ACHN (cell line): ENCODE measurements at regions not wholly inside any gene's neighbourhood (a gene's known extent, or its start where the extent isn't known, plus 50 kb on each side); places are given as distances from the start of the nearest gene placed in this dataset.
A peak's percentile ranks its signal among the peaks of the same experiment; 100 is the strongest.

ENCODE experiments used
- DNase-seq: peaks from one replicate; pipeline ENCODE4 v3.0.0-alpha.2; 2015
- in situ Hi-C: cut with HindIII; loops from 2 replicates; pipeline ENCODE4 v1.10.0; 2017; ENCODE audit warnings: low sequenced_read_pairs, low pct_ligation_motif_present, low pct_unique_long_range_greater_than_20kb

DNA sequence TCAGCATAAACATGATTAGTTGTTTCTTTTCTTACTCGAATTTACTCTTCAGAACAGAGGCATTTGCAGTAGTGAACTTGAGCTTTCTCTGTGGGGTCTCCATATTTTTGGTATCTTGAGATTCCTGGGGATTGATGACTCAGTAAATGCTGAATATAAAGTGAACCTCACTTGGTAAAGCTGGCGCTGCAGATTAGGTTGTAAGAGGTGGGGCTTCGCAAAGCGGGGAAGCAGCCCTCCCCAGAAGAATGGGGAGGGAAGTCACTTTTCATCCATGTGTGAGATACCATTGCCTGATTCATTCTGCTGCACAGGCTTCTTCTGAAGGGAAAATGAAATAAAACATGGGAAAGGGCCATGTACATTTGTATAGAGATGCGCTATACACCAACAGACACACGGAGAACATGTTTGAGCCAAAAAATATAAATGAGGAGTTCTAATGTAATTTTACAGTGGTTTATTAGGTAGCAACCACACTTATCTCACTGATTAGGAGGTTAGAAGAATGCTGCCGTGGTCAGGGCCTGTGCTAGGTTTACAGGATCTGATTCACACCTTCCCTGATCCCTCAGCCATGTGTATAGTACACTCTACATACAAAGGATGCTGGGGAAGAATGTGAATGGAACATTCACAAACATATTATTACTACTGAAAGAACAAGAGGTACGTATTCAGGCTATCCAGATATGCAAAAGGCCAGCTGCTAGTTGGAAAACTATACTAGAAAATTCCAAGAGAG, 63.5 kb downstream of the DNTTIP2 start:
- in situ Hi-C loops, result no loop called here
- DNase-seq, result no peak

GRCh38 chr1:93814795-93815340, 64.1 kb downstream of the DNTTIP2 start:
- in situ Hi-C loops, result no loop called here
- no peak for DNase-seq

- peak; percentile 80 for DNase-seq
- in situ Hi-C loops, result no loop called here
These were observed 64.8 kb downstream of the DNTTIP2 start for GRCh38 chr1:93814059-93814794.

DNA sequence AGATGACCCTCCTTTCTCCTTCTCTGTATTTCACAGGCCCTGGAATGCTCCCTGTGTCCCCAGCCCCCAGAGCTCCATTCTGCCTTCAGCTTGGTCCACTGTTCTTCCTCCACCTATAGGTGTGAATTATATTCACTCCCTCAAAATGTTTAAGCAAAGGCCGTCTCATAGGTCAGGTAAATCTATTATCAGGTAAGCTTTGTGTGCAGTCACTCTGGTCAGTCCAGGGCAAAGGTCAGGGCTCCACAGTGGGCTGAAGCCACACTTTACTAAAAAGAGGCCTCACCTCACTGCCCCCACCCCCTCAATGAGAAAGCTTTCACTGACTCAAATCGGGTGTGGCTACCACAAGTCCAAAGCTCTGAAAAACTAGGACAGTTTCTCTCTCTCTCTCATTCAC, 65.9 kb downstream of the DNTTIP2 start:
- in situ Hi-C loops, result no loop called here
- peak; percentile 10 for DNase-seq

- in situ Hi-C loops, result no loop called here
- no peak for DNase-seq
These were observed 67.5 kb downstream of the DNTTIP2 start for GRCh38 chr1:93811326-93812065.

GRCh38 chr1:93810316-93810715, 68.7 kb downstream of the DNTTIP2 start:
- in situ Hi-C loops, result no loop called here
- DNase-seq, result no peak

DNA sequence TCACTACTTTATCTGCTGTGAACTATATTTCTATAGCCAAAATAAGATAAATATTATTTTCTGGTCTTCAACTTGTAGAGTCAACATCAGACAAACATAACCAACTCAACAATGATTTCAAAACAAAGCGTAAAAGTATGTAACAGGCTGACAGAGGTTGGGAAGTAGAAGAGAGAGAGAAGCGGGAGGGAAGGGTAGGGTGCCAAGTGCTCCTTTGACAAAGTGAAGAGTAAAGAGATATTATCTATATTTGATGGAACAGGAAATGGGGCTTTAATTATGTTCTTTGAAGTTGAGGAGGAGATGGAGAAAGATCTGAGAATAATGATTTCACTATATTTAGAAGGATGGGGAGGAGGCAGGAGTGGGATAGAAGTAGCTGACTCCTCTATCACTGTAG, 70.1 kb downstream of the DNTTIP2 start:
- in situ Hi-C loops, result no loop called here

GRCh38 chr1:93807311-93807930, 71.6 kb downstream of the DNTTIP2 start:
- in situ Hi-C loops, result no loop called here
- DNase-seq, result no peak

More for the DNA sequence above, 70.1 kb downstream of the DNTTIP2 start:
- no peak for DNase-seq

DNA sequence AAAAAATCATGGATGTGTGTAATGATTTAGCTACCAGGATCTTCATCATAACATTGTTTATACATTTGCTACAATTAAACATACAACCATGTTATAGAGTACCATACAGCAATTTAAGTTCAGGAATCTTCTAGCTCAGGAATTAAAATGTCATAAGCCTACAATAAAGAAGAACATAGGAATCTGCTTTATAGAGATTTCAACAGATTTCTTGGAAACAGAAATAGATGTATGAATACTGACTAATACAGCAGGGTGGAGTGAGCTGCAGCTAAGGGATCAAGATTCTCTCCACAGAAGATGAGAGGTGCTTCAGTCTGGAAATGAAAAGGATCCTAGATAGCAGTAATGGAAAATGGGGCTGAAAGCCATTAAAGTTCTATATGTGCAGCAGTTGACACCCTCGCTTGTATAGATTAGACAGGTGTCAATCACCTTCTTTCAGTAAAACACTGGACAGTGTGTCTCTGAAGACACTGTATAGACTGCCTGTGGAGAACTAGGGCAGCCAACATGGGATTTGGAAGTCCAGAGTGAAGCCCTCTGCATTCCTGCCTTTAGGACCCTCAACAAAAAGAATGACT, 73.9 kb downstream of the DNTTIP2 start:
- DNase-seq, result no peak
- in situ Hi-C loops, result no loop called here

- peak; percentile 43 for DNase-seq
- in situ Hi-C loops, result no loop called here
These were observed 74.6 kb downstream of the DNTTIP2 start for GRCh38 chr1:93804412-93804811.

DNA sequence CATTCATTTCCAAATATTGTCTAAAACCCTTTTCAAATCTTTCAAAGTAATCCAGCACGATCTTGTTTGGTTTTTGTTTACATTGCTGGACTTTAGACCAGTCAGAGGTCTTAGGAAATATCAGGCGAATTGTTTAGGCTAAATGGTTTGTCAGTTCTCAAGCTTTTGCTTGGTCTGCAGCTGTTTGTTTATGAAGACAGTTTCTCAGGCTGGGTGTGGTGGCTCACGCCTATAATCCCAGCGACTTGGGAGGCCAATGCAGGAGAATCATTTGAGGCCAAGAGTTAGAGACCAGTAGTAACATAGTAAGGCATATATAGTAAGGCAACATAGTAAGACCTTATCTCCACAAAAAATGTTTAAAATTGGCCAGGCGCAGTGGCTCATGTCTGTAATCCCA, 77.5 kb downstream of the DNTTIP2 start:
- in situ Hi-C loops, result no loop called here
- no peak for DNase-seq

DNA sequence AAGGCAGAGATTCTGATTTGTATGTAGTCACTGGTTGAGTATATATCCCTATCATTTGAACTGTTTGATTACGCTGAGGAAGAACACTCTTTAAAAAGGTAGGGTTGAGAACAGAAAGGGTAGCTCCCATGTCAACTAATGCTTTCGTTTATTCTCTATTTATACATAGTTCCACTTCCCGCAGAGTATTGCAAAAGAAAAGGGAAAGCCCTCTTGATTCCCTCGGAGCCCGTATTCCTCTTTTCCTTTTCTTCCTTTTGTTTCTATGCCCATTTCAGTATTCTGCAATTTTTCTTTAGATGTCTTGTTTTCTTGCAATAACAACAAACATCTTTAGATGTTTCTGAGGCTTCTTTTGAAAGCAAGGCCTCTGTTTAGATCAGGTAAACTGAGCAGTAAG, 78.2 kb downstream of the DNTTIP2 start:
- in situ Hi-C loops, result no loop called here
- DNase-seq, result no peak

DNA sequence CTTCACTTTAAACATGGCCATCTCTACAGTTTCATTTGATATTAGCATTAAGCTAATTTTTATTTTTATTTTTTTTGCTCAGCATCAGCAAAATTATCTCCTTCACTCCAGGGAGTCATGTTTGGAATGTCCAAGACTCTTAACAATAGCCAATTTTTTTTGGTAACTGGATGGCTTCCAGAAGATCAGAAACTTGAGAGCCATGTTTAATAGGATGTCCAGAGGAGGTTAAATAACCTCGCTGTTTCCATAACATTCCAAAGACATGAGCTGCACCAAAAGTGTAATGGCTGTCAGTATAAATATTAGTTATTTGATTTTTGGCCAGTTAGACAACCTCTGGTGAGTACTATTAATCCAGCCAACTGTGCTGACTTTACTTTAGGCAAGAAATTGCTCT, 80.7 kb downstream of the DNTTIP2 start:
- DNase-seq, result no peak
- in situ Hi-C loops, result no loop called here

- no peak for DNase-seq
- in situ Hi-C loops, result no loop called here
These were observed 94.5 kb downstream of the DNTTIP2 start for GRCh38 chr1:93784538-93784937.

DNA sequence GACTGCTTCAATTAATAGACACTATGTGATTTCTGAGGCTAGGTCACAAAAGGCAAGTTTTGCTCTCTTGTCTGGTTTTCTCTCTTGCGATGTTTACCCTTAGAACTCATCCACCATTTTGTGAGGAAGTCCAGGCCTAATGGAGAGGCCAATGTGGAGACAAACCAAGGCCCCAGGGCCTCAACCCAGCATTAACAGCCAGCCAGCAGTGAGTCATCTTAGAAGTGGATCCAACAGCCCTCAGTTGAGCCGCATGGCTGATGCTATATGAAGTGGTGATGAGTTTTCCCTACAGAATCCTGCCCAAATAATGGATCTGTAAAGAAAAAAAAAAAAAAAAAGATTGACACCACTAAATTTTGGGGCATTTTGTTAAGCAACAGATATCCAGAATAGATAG, 95.1 kb downstream of the DNTTIP2 start:
- in situ Hi-C loops, result no loop called here
- DNase-seq, result no peak

DNA sequence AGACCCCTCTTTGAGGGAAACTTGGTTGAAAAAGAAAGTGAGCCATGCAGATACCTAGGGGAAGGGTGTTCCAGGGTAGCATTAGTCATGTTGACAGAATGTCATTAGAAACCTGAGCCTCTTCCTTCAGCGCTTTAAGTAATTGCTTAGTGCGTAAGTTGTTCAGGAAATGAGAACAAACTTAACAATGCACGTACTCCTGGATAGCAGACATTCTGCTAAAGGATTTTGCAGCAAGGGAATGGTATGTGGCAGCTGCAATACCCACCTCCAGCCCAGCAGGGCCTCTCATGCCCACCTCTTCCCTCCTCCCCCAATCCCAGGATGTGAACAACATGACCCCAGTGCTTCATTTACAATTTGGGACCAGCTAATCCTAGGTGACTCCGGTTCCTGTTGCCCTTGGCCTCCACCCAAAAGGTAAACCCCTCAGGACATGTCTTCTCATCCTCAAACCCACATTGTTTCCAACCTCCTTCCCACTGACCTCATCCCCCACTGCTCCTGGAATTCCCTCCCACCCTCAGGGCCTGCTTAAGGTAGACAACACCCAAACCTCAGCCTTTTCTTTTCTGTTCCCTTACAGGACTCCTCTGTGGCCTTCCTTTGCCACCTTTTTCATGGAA, 98.0 kb upstream of the BCAR3 start:
- in situ Hi-C loops, result no loop called here
- no peak for DNase-seq

- in situ Hi-C loops, result no loop called here
- DNase-seq, result no peak
These were observed 96.8 kb upstream of the BCAR3 start for GRCh38 chr1:93778457-93778856.

GRCh38 chr1:93777255-93777654, 95.6 kb upstream of the BCAR3 start:
- DNase-seq, result no peak
- in situ Hi-C loops, result no loop called here
